ENCODE measurements at regions not wholly inside any gene's neighbourhood (a gene's known extent, or its start where the extent isn't known, plus 50 kb on each side); places are given as distances from the start of the nearest gene placed in this dataset.

DNA sequence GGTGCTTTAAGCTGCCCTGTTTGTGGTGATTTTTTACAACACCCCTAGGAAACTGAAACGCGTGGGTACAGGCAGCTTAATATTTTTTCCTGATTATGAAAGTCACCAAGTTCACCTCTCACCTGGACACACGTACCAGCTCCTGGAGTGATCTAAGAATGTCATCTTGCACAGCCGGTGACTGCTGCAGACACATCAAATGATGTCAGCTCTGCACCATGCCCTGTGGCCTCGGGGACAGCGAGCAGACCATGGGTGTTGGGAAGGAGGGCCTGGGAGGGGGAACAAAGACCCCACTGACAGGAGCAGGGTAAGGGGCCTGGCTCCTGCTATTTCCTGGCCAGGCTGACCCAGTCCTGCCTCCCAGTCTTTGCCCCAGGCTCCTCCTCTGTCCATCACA, 272.7 kb downstream of the PARN start:
- 0% methylated on average over 6 of the region's 6 CpGs for WGBS (ENCODE audit: insufficient coverage, low coverage, missing lambda C conversion rate)
- POLR2A ChIA-PET: interaction anchor here (0.6 kb wide), 2 partner anchors 15 to 146 kb away, joined by 3 read pairs; no protein-coding TSS in a partner anchor
- Histone ChIP-seq H4K20me1 (replicated peaks; ENCODE audit: control insufficient read depth, insufficient read depth, low read length) (no peaks in the 10 kb centered on the region), H3K9me3 (replicated peaks; ENCODE audit: control insufficient read depth, insufficient read depth, low read depth, low read length) (no peaks in the 10 kb centered on the region), H3K4me3 (no peak overlapping the region), H3K36me3 (ENCODE audit: control insufficient read depth, insufficient read depth, low read length) (no peaks in the 10 kb centered on the region), H3K27me3 (ENCODE audit: control insufficient read depth in 2 of 2, insufficient read depth in 2 of 2, low read length in 2 of 2) (peaks cover 24 to 44% of the 10 kb centered on the region in 2 experiments; a peak in 4 of 5 replicates), H3K79me2 (ENCODE audit: control insufficient read depth, insufficient read depth, low read length) (no peaks in the 10 kb centered on the region), H3K9ac (ENCODE audit: insufficient read depth in 1 of 2, low read depth in 2 of 2, low read length in 2 of 2) (no peak overlapping the region), H2AFZ (ENCODE audit: low read depth, low read length) (no peak overlapping the region), H3K4me1 (replicated peaks in 1 of 2; ENCODE audit: control insufficient read depth in 2 of 2, insufficient read depth in 2 of 2, low read length in 2 of 2) (no peaks in the 10 kb centered on the region), H3K4me2 (ENCODE audit: insufficient read depth, low read length) (no peak overlapping the region), H3K9me1 (ENCODE audit: control insufficient read depth, insufficient read depth, low read length) (no peaks in the 10 kb centered on the region), H3K27ac (ENCODE audit: extremely low read depth, low read depth, low read length) (no peak overlapping the region)
- in situ Hi-C loops (cut with MboI) (no loop called here), intact Hi-C loops (cut with micrococcal nuclease) (no loop called here)
- CTCF ChIA-PET (ENCODE audit: low intra/inter-chr PET ratio): no interaction called here
- no TSS peak for BruUV-seq (replicated peaks)
- no peak for DNase-seq (ENCODE audit: extremely low read depth in 1 of 4, low spot score in 3 of 4)
- no peak for FAIRE-seq
- ATAC-seq: no peak
- TF ChIP-seq PRMT5 (CRISPR knock-in tag; IDR thresholded peaks at IDR 0.05): no peak
- TF ChIP-seq JUNB (CRISPR knock-in tag; conservative IDR thresholded peaks at IDR 0.05): no peak
- no peak for TF ChIP-seq MTA1 (IDR thresholded peaks at IDR 0.05; ENCODE audit: borderline replicate concordance)
- TF ChIP-seq, protein P1, sequence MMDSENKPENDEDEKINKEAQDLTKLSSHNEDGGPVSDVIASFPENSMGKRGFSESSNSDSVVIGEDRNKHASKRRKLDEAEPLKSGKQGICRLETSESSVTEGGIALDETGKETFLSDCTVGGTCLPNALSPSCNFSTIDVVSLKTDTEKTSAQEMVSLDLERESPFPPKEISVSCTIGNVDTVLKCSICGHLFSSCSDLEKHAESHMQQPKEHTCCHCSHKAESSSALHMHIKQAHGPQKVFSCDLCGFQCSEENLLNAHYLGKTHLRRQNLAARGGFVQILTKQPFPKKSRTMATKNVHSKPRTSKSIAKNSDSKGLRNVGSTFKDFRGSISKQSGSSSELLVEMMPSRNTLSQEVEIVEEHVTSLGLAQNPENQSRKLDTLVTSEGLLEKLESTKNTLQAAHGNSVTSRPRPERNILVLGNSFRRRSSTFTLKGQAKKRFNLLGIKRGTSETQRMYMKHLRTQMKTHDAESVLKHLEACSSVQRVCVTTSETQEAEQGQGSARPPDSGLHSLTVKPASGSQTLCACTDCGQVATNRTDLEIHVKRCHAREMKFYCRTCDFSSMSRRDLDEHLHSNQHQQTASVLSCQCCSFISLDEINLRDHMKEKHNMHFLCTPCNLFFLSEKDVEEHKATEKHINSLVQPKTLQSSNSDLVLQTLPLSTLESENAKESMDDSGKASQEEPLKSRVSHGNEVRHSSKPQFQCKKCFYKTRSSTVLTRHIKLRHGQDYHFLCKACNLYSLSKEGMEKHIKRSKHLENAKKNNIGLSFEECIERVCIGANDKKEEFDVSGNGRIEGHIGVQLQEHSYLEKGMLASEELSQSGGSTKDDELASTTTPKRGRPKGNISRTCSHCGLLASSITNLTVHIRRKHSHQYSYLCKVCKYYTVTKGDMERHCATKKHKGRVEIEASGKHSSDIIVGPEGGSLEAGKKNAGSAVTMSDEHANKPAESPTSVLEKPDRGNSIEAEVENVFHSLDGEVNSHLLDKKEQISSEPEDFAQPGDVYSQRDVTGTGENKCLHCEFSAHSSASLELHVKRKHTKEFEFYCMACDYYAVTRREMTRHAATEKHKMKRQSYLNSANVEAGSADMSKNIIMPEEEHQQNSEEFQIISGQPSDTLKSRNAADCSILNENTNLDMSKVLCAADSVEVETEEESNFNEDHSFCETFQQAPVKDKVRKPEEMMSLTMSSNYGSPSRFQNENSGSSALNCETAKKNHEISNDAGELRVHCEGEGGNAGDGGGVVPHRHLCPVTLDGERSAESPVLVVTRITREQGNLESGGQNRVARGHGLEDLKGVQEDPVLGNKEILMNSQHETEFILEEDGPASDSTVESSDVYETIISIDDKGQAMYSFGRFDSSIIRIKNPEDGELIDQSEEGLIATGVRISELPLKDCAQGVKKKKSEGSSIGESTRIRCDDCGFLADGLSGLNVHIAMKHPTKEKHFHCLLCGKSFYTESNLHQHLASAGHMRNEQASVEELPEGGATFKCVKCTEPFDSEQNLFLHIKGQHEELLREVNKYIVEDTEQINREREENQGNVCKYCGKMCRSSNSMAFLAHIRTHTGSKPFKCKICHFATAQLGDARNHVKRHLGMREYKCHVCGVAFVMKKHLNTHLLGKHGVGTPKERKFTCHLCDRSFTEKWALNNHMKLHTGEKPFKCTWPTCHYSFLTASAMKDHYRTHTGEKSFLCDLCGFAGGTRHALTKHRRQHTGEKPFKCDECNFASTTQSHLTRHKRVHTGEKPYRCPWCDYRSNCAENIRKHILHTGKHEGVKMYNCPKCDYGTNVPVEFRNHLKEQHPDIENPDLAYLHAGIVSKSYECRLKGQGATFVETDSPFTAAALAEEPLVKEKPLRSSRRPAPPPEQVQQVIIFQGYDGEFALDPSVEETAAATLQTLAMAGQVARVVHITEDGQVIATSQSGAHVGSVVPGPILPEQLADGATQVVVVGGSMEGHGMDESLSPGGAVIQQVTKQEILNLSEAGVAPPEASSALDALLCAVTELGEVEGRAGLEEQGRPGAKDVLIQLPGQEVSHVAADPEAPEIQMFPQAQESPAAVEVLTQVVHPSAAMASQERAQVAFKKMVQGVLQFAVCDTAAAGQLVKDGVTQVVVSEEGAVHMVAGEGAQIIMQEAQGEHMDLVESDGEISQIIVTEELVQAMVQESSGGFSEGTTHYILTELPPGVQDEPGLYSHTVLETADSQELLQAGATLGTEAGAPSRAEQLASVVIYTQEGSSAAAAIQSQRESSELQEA (IDR thresholded peaks at IDR 0.05; ENCODE audit: low read depth): no peak
- no peak for TF ChIP-seq TAL1 (IDR thresholded peaks at IDR 0.05)
- TF ChIP-seq CCNT2 (IDR thresholded peaks at IDR 0.05; ENCODE audit: borderline replicate concordance, extremely low read depth, insufficient read length, low read depth, low read length): no peak
- TF ChIP-seq ETS2 (tag; IDR thresholded peaks at IDR 0.05; ENCODE audit: borderline replicate concordance, poor library complexity, severe bottlenecking): no peak
- TF ChIP-seq, protein P2, sequence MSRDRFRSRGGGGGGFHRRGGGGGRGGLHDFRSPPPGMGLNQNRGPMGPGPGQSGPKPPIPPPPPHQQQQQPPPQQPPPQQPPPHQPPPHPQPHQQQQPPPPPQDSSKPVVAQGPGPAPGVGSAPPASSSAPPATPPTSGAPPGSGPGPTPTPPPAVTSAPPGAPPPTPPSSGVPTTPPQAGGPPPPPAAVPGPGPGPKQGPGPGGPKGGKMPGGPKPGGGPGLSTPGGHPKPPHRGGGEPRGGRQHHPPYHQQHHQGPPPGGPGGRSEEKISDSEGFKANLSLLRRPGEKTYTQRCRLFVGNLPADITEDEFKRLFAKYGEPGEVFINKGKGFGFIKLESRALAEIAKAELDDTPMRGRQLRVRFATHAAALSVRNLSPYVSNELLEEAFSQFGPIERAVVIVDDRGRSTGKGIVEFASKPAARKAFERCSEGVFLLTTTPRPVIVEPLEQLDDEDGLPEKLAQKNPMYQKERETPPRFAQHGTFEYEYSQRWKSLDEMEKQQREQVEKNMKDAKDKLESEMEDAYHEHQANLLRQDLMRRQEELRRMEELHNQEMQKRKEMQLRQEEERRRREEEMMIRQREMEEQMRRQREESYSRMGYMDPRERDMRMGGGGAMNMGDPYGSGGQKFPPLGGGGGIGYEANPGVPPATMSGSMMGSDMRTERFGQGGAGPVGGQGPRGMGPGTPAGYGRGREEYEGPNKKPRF (IDR thresholded peaks at IDR 0.05; ENCODE audit: low read depth, low read length): no peak
